Peyer's patch (tissue), 4 donors: ENCODE measurements at regions not wholly inside any gene's neighbourhood (a gene's known extent, or its start where the extent isn't known, plus 50 kb on each side); places are given as distances from the start of the nearest gene placed in this dataset.

Experiments used
- CTCF ChIP-seq, 6 experiments: fragments of 450-650 bp in 4 of 6; fragments of 200-600 bp in 2 of 6; sonication (generic) in 1 of 6; IDR thresholded peaks; one replicate each; pipeline ENCODE4 v1.5.1; 2017 to 2019; ENCODE audit warnings: antibody characterized with exemption in 6 of 6, mild to moderate bottlenecking in 3 of 6, moderate library complexity in 1 of 6
- POLR2A ChIP-seq, 2 donors: fragments of 450-650 bp; IDR thresholded peaks; one replicate each; pipeline ENCODE4 v1.5.1; 2017; ENCODE audit warnings: antibody characterized with exemption in 2 of 2, mild to moderate bottlenecking in 2 of 2, moderate library complexity in 2 of 2

DNA sequence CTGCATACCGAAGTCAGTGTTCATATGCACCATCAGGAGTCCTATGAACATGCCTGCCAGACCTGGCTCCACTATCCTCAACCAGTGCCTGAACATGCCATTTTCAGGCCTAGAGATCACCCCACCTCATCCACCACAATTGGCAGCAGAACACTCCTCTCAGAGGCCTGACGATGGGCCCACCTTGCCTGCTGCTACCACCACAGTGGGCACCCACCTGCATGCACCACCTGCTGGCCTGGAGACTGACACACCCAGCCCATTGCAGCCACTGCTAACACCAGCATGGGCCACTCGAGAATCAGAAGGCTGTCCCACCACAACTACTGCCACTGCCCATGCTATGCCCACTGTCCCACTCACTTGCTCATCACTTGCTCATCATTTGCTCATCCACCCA is 130.7 kb upstream of the FAM13C start:
- TF ChIP-seq CTCF (IDR thresholded peaks at IDR 0.05) (no peak), POLR2A (IDR thresholded peaks at IDR 0.05) (no peak)
